Activated T-cell treated with anti-CD3 and anti-CD28 coated beads, Interleukin-2, amount 50 U/mL, for 48 hours (primary cell): ENCODE measurements at regions not wholly inside any gene's neighbourhood (a gene's known extent, or its start where the extent isn't known, plus 50 kb on each side); places are given as distances from the start of the nearest gene placed in this dataset.
"Not testable (repeated sequence)": the region's sequence is repeated elsewhere in the genome, so short reads cannot be mapped to it uniquely, and the experiment has no call there.

Experiments
- DNase-seq, 2 experiments: peaks; one replicate each; pipeline ENCODE4 v3.0.0-alpha.2; 2020

- DNase-seq = not testable (repeated sequence)
These were observed 71.0 kb downstream of the DAPL1 start for GRCh38 chr2:158866082-158866481.

GRCh38 chr2:158867531-158868191 is 72.5 kb downstream of the DAPL1 start:
- DNase-seq = not testable (repeated sequence)

- not testable (repeated sequence) for DNase-seq
These were observed 73.3 kb downstream of the DAPL1 start for GRCh38 chr2:158868386-158868785.

GRCh38 chr2:158869122-158869521 is 74.0 kb downstream of the DAPL1 start:
- not testable (repeated sequence) for DNase-seq

- DNase-seq = not testable (repeated sequence)
These were observed 74.5 kb downstream of the DAPL1 start for GRCh38 chr2:158869609-158870008.

GRCh38 chr2:158878003-158878402 is 82.9 kb downstream of the DAPL1 start:
- DNase-seq = no peak

GRCh38 chr2:158879229-158879903 is 84.2 kb downstream of the DAPL1 start:
- DNase-seq = no peak

- no peak for DNase-seq
These were observed 86.1 kb upstream of the TANC1 start for GRCh38 chr2:158882297-158882696.

GRCh38 chr2:158884552-158884951 is 83.9 kb upstream of the TANC1 start:
- not testable (repeated sequence) for DNase-seq

GRCh38 chr2:158885018-158885678 is 83.3 kb upstream of the TANC1 start:
- peak; percentile 52 to 57 for DNase-seq

- not testable (repeated sequence) for DNase-seq
These were observed 82.8 kb upstream of the TANC1 start for GRCh38 chr2:158885679-158886050.

GRCh38 chr2:158889135-158889853 is 79.1 kb upstream of the TANC1 start:
- DNase-seq = no peak

GRCh38 chr2:158890296-158890905 is 78.0 kb upstream of the TANC1 start:
- DNase-seq = no peak

- no peak for DNase-seq
These were observed 75.4 kb upstream of the TANC1 start for GRCh38 chr2:158893026-158893425.

- no peak for DNase-seq
These were observed 75.0 kb upstream of the TANC1 start for GRCh38 chr2:158893474-158893873.

GRCh38 chr2:158894078-158894477 is 74.4 kb upstream of the TANC1 start:
- no peak for DNase-seq

- no peak for DNase-seq
These were observed 73.9 kb upstream of the TANC1 start for GRCh38 chr2:158894572-158894971.

GRCh38 chr2:158900345-158900744 is 68.1 kb upstream of the TANC1 start:
- no peak for DNase-seq

GRCh38 chr2:158902005-158902398 is 66.4 kb upstream of the TANC1 start:
- DNase-seq = no peak

GRCh38 chr2:158903711-158904405 is 64.6 kb upstream of the TANC1 start:
- DNase-seq = no peak

GRCh38 chr2:158904627-158905177 is 63.7 kb upstream of the TANC1 start:
- no peak for DNase-seq

GRCh38 chr2:158905341-158905740 is 63.1 kb upstream of the TANC1 start:
- DNase-seq = no peak
